SU-DHL-6 (cell line): ENCODE measurements at regions not wholly inside any gene's neighbourhood (a gene's known extent, or its start where the extent isn't known, plus 50 kb on each side); places are given as distances from the start of the nearest gene placed in this dataset.

ENCODE experiments used
- H2AFZ ChIP-seq: fragments of 200-600 bp; sonication (generic); 2 replicates; pipeline ENCODE4 v1.6.1; 2014; ENCODE audit warnings: low read depth, mild to moderate bottlenecking, moderate library complexity, mixed read lengths, antibody characterized with exemption, low read length; ENCODE audit not compliant: severe bottlenecking
- H3F3A ChIP-seq: fragments of 200-600 bp; shearing (Covaris generic); 2 replicates; pipeline ENCODE4 v1.6.0; 2016; ENCODE audit warnings: antibody characterized with exemption, mild to moderate bottlenecking; ENCODE audit not compliant: insufficient read depth
- H3K27ac ChIP-seq: fragments of 200-600 bp; sonication (generic); 2 replicates; pipeline ENCODE4 v1.5.1; 2016; ENCODE audit warnings: low read depth, mild to moderate bottlenecking, low read length, moderate library complexity, mixed read lengths
- H3K27me3 ChIP-seq: fragments of 200-600 bp; sonication (generic), shearing (Covaris generic); 2 replicates; pipeline ENCODE4 v1.6.0; 2014; ENCODE audit warnings: mild to moderate bottlenecking, low read length
- H3K36me3 ChIP-seq: fragments of 200-600 bp; sonication (generic); 2 replicates; pipeline ENCODE4 v1.6.1; 2014; ENCODE audit warnings: mild to moderate bottlenecking, low read length, mixed read lengths
- H3K4me2 ChIP-seq: fragments of 300-600, 200-600 bp; shearing (Covaris generic), sonication (generic); 2 replicates; pipeline ENCODE4 v1.6.0; 2014; ENCODE audit warnings: low read length, low read depth, mild to moderate bottlenecking; ENCODE audit not compliant: poor library complexity, severe bottlenecking
- H3K4me3 ChIP-seq: fragments of 200-600 bp; sonication (generic); 2 replicates; pipeline ENCODE4 v1.5.1; 2014; ENCODE audit warnings: antibody characterized with exemption, low read length, mild to moderate bottlenecking, mixed read lengths; ENCODE audit not compliant: insufficient read depth, poor library complexity, severe bottlenecking
- H3K79me2 ChIP-seq: fragments of 200-600 bp; sonication (generic); 2 replicates; pipeline ENCODE4 v1.6.1; 2014; ENCODE audit warnings: mild to moderate bottlenecking, low read length, moderate library complexity; ENCODE audit not compliant: insufficient read depth
- H3K9ac ChIP-seq: fragments of 200-600 bp; sonication (generic); 2 replicates; pipeline ENCODE4 v1.7.0; 2014; ENCODE audit warnings: mild to moderate bottlenecking, low read length
- H3K9me2 ChIP-seq: fragments of 200-600 bp; sonication (generic); replicated peaks from 2 replicates; pipeline ENCODE4 v1.6.1; 2014; ENCODE audit warnings: low read length; ENCODE audit not compliant: insufficient read depth
- H3K9me3 ChIP-seq: fragments of 200-600 bp; sonication (generic); 2 replicates; pipeline ENCODE4 v1.6.1; 2014; ENCODE audit warnings: low read length, mixed read lengths; ENCODE audit not compliant: insufficient read depth
- H4K20me1 ChIP-seq: fragments of 200-600 bp; sonication (generic); 2 replicates; pipeline ENCODE4 v1.6.1; 2014; ENCODE audit warnings: low read depth, mild to moderate bottlenecking, antibody characterized with exemption, low read length, moderate library complexity, mixed read lengths
- CTCF ChIP-seq: fragments of 200-600 bp; sonication (generic); IDR thresholded peaks from one replicate; pipeline ENCODE4 v1.5.1; 2017; ENCODE audit warnings: antibody characterized with exemption, mild to moderate bottlenecking, low read length, moderate library complexity; ENCODE audit not compliant: insufficient read depth, poor library complexity, severe bottlenecking
- EZH2phosphoT487 ChIP-seq: fragments of 200-600 bp; sonication (generic), shearing (Covaris generic); conservative IDR thresholded peaks from 2 replicates; pipeline ENCODE4 v1.6.1; 2018; ENCODE audit warnings: mild to moderate bottlenecking, antibody characterized with exemption, low read length, moderate library complexity, mixed read lengths

- no peaks in the 10 kb centered on the region for H3K9me3 ChIP-seq
- TF ChIP-seq EZH2phosphoT487, result no peak
- no peak for TF ChIP-seq CTCF
- no peaks in the 10 kb centered on the region for H3K27me3 ChIP-seq
- H3K9ac ChIP-seq, result no peak overlapping the region
- no peaks in the 10 kb centered on the region for H3K79me2 ChIP-seq
- H4K20me1 ChIP-seq, result no peaks in the 10 kb centered on the region
- no peak overlapping the region for H3K4me2 ChIP-seq
- H3K9me2 ChIP-seq, result no peaks in the 10 kb centered on the region
- no peak overlapping the region for H3K27ac ChIP-seq
- H3K4me3 ChIP-seq, result no peak overlapping the region
- no peak overlapping the region for H2AFZ ChIP-seq
- no peaks in the 10 kb centered on the region for H3K36me3 ChIP-seq
- H3F3A ChIP-seq, result no peaks in the 10 kb centered on the region
Observed at GRCh38 chr17:68701046-68701445, 99.9 kb upstream of the FAM20A start.

- no peak overlapping the region for H3K4me2 ChIP-seq
- H4K20me1 ChIP-seq, result no peaks in the 10 kb centered on the region
- H2AFZ ChIP-seq, result no peak overlapping the region
- H3K79me2 ChIP-seq, result no peaks in the 10 kb centered on the region
- H3F3A ChIP-seq, result no peaks in the 10 kb centered on the region
- H3K9me2 ChIP-seq, result no peaks in the 10 kb centered on the region
- H3K9ac ChIP-seq, result no peak overlapping the region
- H3K36me3 ChIP-seq, result no peaks in the 10 kb centered on the region
- TF ChIP-seq CTCF, result no peak
- TF ChIP-seq EZH2phosphoT487, result no peak
- H3K9me3 ChIP-seq, result no peaks in the 10 kb centered on the region
- no peak overlapping the region for H3K27ac ChIP-seq
- H3K4me3 ChIP-seq, result no peak overlapping the region
- no peaks in the 10 kb centered on the region for H3K27me3 ChIP-seq
Observed at GRCh38 chr17:68700421-68700820, 99.3 kb upstream of the FAM20A start.

- no peaks in the 10 kb centered on the region for H3K9me3 ChIP-seq
- H3K9ac ChIP-seq, result no peak overlapping the region
Observed at GRCh38 chr17:68699936-68700335, 98.8 kb upstream of the FAM20A start.

More at GRCh38 chr17:68699936-68700335, 98.8 kb upstream of the FAM20A start:
- H3K27ac ChIP-seq, result no peak overlapping the region
- no peak overlapping the region for H3K4me2 ChIP-seq
- no peaks in the 10 kb centered on the region for H3K79me2 ChIP-seq
- no peaks in the 10 kb centered on the region for H3K9me2 ChIP-seq
- H3F3A ChIP-seq, result no peaks in the 10 kb centered on the region
- H3K36me3 ChIP-seq, result no peaks in the 10 kb centered on the region
- no peak overlapping the region for H2AFZ ChIP-seq
- no peaks in the 10 kb centered on the region for H3K27me3 ChIP-seq
- TF ChIP-seq CTCF (no peak), EZH2phosphoT487 (no peak)
- H3K4me3 ChIP-seq, result no peak overlapping the region
- H4K20me1 ChIP-seq, result no peaks in the 10 kb centered on the region
